ENCODE measurements at regions not wholly inside any gene's neighbourhood (a gene's known extent, or its start where the extent isn't known, plus 50 kb on each side); places are given as distances from the start of the nearest gene placed in this dataset.

GRCh38 chr18:33840212-33840593 lies 262.2 kb downstream of the ASXL3 start (continued):
- TF ChIP-seq ETS1 (IDR thresholded peaks at IDR 0.05) (no peak), EZH2phosphoT487 (IDR thresholded peaks at IDR 0.05; ENCODE audit: unreplicated experiment) (no peak)

- Mint-ChIP-seq H3K9me3 (no peaks in the 10 kb centered on the region; the same call in 2 of the 3 replicates), H3K36me3 (ENCODE audit: low read depth) (no peaks in the 10 kb centered on the region), H3K4me3 (no peak overlapping the region), H3K27ac (no peak overlapping the region), H3K27me3 (ENCODE audit: insufficient read depth, low read depth, poor library complexity) (no peaks in the 10 kb centered on the region), H3K4me1 (peaks cover 36% of the 10 kb centered on the region)
- Histone ChIP-seq H3K4me2 (peak overlapping the region; percentile 4; the same call in 1 of the 2 replicates), H3K4me1 (ENCODE audit: insufficient read depth) (peaks cover 26% of the 10 kb centered on the region), H2AFZ (no peak overlapping the region), H3K27me3 (ENCODE audit: insufficient read depth) (no peaks in the 10 kb centered on the region), H3F3A (replicated peaks; ENCODE audit: low read depth) (no peaks in the 10 kb centered on the region), H3K9me2 (ENCODE audit: insufficient read depth) (no peaks in the 10 kb centered on the region), H3K4me3 (no peak overlapping the region), H3K36me3 (ENCODE audit: insufficient read depth) (no peaks in the 10 kb centered on the region), H3K27ac (ENCODE audit: low read depth) (no peak overlapping the region), H3K79me2 (replicated peaks; ENCODE audit: insufficient read depth) (no peaks in the 10 kb centered on the region), H4K20me1 (replicated peaks; ENCODE audit: insufficient read depth) (no peaks in the 10 kb centered on the region)
- peak; percentile 74 to 90 for TF ChIP-seq CTCF (conservative IDR thresholded peaks at IDR 0.05; ENCODE audit: low read depth in 2 of 2)
- no peak for TF ChIP-seq CREB1 (CRISPR knock-in tag; IDR thresholded peaks at IDR 0.05; ENCODE audit: low read depth)
- peak; percentile 39 for ATAC-seq
- peak; percentile 87 for DNase-seq (ENCODE audit: low spot score)
These were observed 261.6 kb downstream of the ASXL3 start for GRCh38 chr18:33839452-33840211.

GRCh38 chr18:33838054-33838453 lies 260.0 kb downstream of the ASXL3 start:
- H3K27ac ChIP-seq (ENCODE audit: low read depth) = no peak overlapping the region
- H3K36me3 ChIP-seq (ENCODE audit: insufficient read depth) = no peaks in the 10 kb centered on the region
- Mint-ChIP-seq H3K4me1 (peaks cover 41% of the 10 kb centered on the region), H3K27me3 (ENCODE audit: insufficient read depth, low read depth, poor library complexity) (no peaks in the 10 kb centered on the region), H3K4me3 (no peak overlapping the region), H3K27ac (no peak overlapping the region), H3K36me3 (ENCODE audit: low read depth) (no peaks in the 10 kb centered on the region), H3K9me3 (no peaks in the 10 kb centered on the region; the same call in 2 of the 3 replicates)
- no peaks in the 10 kb centered on the region for H3K27me3 ChIP-seq (ENCODE audit: insufficient read depth)
- no peaks in the 10 kb centered on the region for H3F3A ChIP-seq (replicated peaks; ENCODE audit: low read depth)
- H3K79me2 ChIP-seq (replicated peaks; ENCODE audit: insufficient read depth) = no peaks in the 10 kb centered on the region
- no peaks in the 10 kb centered on the region for H4K20me1 ChIP-seq (replicated peaks; ENCODE audit: insufficient read depth)
- no peak for DNase-seq (ENCODE audit: low spot score)
- no peak overlapping the region for H3K4me2 ChIP-seq
- no peak overlapping the region for H2AFZ ChIP-seq
- no peak overlapping the region for H3K4me3 ChIP-seq
- peaks cover 26% of the 10 kb centered on the region for H3K4me1 ChIP-seq (ENCODE audit: insufficient read depth)
- H3K9me2 ChIP-seq (ENCODE audit: insufficient read depth) = no peaks in the 10 kb centered on the region
- no peak for ATAC-seq
- TF ChIP-seq ZNF462 (CRISPR knock-in tag; IDR thresholded peaks at IDR 0.05) (no peak), ETS1 (IDR thresholded peaks at IDR 0.05) (no peak), EZH2phosphoT487 (IDR thresholded peaks at IDR 0.05; ENCODE audit: unreplicated experiment) (no peak), STAT1 (IDR thresholded peaks at IDR 0.05; ENCODE audit: unreplicated experiment) (no peak), EZH2 (IDR thresholded peaks at IDR 0.05; ENCODE audit: low read depth, unreplicated experiment) (no peak), ZNF114 (CRISPR knock-in tag; IDR thresholded peaks at IDR 0.05) (no peak), POLR2AphosphoS5 (IDR thresholded peaks at IDR 0.05; ENCODE audit: low read depth) (no peak)

Data from GM23338 (cell line).